ENCODE measurements at regions not wholly inside any gene's neighbourhood (a gene's known extent, or its start where the extent isn't known, plus 50 kb on each side); places are given as distances from the start of the nearest gene placed in this dataset.

DNA sequence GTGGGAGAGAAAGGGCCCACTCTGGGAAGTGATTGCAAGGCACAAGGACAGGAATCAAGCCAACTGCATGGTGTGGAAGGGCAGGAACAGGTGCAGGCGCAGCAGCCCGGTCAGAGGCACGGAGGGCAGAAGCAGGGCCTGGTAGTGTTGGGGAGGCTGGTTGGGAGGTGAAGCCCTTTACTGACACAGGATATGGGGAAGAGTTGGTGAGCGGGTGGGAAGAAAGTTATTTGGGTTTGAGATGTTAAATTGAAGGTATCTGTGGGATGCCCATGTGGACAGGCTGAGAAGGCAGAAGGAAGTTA lies 83.6 kb upstream of the ABHD2 start:
- no peak for FAIRE-seq
- ChIA-PET SMC1A (ENCODE audit: uncharacterized antibody, unreplicated experiment) (interaction anchor here (3.6 kb wide), 1 partner anchor 99 kb away, joined by 32 read pairs; no protein-coding TSS in a partner anchor), POLR2A (no interaction called here), CTCF (interaction anchor here (0.7 to 7.8 kb wide), 5 partner anchors 9 to 101 kb away, joined by 3 to 116 read pairs (median 3); no protein-coding TSS in a partner anchor), RAD21 (ENCODE audit: unreplicated experiment) (interaction anchor here (2.8 kb wide), 1 partner anchor 100 kb away, joined by 34 read pairs; no protein-coding TSS in a partner anchor)
- no peak for DNase-seq (ENCODE audit: low read depth, low spot score)
- no peaks in the 10 kb centered on the region for H4K20me1 ChIP-seq (ENCODE audit: control insufficient read depth, insufficient read depth)
- H3K27ac ChIP-seq (ENCODE audit: control insufficient read depth, insufficient read depth): no peak overlapping the region
- no peak overlapping the region for H3K4me3 ChIP-seq
- intact Hi-C loops (cut with micrococcal nuclease; ENCODE audit: unreplicated experiment): loop anchor here (1.0 kb wide), 1 partner anchor 100 kb away; no protein-coding TSS in a partner anchor
- in situ Hi-C loops (cut with MboI): no loop called here
- no peaks in the 10 kb centered on the region for H3K36me3 ChIP-seq (ENCODE audit: control insufficient read depth in 2 of 2, insufficient read depth in 2 of 2, low read length in 1 of 2)
- H3K4me2 ChIP-seq (ENCODE audit: control insufficient read depth, insufficient read depth): no peak overlapping the region
- WGBS (ENCODE audit: insufficient coverage, insufficient replicate concordance, low lambda C conversion rate, missing lambda C conversion rate): 65% methylated on average over 4 of the region's 4 CpGs
- H3K9ac ChIP-seq (ENCODE audit: control insufficient read depth, insufficient read depth, low read length): no peak overlapping the region
- peaks cover 3% of the 10 kb centered on the region; the same call in 1 of the 2 replicates for H3K4me1 ChIP-seq (ENCODE audit: control insufficient read depth, insufficient read depth, low read length)
- H2AFZ ChIP-seq (ENCODE audit: control insufficient read depth, low read depth, low read length): no peak overlapping the region
- TF ChIP-seq ZNF207 (IDR thresholded peaks at IDR 0.05; ENCODE audit: borderline replicate concordance): no peak
- TF ChIP-seq ATF7 (IDR thresholded peaks at IDR 0.05; ENCODE audit: low read depth): no peak
- TF ChIP-seq ZBED1 (IDR thresholded peaks at IDR 0.05; ENCODE audit: borderline replicate concordance): no peak
- TF ChIP-seq HDAC6 (IDR thresholded peaks at IDR 0.05; ENCODE audit: unreplicated experiment): no peak
- no peak for TF ChIP-seq PAX5 (IDR thresholded peaks at IDR 0.05; ENCODE audit: borderline replicate concordance, low read depth, low read length)
- no peak for TF ChIP-seq ETV6 (conservative IDR thresholded peaks at IDR 0.05 in 1 of 2, IDR thresholded peaks at IDR 0.05 in 1 of 2; ENCODE audit: borderline replicate concordance in 1 of 2, low read depth in 1 of 2)
- TF ChIP-seq EGR1 (IDR thresholded peaks at IDR 0.05; ENCODE audit: borderline replicate concordance in 1 of 2, low read depth in 2 of 2, low read length in 2 of 2): no peak
- no peak for TF ChIP-seq FOXK2 (IDR thresholded peaks at IDR 0.05)
- TF ChIP-seq, protein P1, sequence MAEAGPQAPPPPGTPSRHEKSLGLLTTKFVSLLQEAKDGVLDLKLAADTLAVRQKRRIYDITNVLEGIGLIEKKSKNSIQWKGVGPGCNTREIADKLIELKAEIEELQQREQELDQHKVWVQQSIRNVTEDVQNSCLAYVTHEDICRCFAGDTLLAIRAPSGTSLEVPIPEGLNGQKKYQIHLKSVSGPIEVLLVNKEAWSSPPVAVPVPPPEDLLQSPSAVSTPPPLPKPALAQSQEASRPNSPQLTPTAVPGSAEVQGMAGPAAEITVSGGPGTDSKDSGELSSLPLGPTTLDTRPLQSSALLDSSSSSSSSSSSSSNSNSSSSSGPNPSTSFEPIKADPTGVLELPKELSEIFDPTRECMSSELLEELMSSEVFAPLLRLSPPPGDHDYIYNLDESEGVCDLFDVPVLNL (IDR thresholded peaks at IDR 0.05; ENCODE audit: low read depth, low read length): no peak
- TF ChIP-seq IKZF1 (conservative IDR thresholded peaks at IDR 0.05): no peak
- no peak for TF ChIP-seq RUNX3 (IDR thresholded peaks at IDR 0.05; ENCODE audit: low read length)
- TF ChIP-seq NR2C1 (IDR thresholded peaks at IDR 0.05): no peak
- TF ChIP-seq, protein P2, sequence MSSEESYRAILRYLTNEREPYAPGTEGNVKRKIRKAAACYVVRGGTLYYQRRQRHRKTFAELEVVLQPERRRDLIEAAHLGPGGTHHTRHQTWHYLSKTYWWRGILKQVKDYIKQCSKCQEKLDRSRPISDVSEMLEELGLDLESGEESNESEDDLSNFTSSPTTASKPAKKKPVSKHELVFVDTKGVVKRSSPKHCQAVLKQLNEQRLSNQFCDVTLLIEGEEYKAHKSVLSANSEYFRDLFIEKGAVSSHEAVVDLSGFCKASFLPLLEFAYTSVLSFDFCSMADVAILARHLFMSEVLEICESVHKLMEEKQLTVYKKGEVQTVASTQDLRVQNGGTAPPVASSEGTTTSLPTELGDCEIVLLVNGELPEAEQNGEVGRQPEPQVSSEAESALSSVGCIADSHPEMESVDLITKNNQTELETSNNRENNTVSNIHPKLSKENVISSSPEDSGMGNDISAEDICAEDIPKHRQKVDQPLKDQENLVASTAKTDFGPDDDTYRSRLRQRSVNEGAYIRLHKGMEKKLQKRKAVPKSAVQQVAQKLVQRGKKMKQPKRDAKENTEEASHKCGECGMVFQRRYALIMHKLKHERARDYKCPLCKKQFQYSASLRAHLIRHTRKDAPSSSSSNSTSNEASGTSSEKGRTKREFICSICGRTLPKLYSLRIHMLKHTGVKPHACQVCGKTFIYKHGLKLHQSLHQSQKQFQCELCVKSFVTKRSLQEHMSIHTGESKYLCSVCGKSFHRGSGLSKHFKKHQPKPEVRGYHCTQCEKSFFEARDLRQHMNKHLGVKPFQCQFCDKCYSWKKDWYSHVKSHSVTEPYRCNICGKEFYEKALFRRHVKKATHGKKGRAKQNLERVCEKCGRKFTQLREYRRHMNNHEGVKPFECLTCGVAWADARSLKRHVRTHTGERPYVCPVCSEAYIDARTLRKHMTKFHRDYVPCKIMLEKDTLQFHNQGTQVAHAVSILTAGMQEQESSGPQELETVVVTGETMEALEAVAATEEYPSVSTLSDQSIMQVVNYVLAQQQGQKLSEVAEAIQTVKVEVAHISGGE (CRISPR knock-in tag; IDR thresholded peaks at IDR 0.05): no peak
- TF ChIP-seq, protein P3, sequence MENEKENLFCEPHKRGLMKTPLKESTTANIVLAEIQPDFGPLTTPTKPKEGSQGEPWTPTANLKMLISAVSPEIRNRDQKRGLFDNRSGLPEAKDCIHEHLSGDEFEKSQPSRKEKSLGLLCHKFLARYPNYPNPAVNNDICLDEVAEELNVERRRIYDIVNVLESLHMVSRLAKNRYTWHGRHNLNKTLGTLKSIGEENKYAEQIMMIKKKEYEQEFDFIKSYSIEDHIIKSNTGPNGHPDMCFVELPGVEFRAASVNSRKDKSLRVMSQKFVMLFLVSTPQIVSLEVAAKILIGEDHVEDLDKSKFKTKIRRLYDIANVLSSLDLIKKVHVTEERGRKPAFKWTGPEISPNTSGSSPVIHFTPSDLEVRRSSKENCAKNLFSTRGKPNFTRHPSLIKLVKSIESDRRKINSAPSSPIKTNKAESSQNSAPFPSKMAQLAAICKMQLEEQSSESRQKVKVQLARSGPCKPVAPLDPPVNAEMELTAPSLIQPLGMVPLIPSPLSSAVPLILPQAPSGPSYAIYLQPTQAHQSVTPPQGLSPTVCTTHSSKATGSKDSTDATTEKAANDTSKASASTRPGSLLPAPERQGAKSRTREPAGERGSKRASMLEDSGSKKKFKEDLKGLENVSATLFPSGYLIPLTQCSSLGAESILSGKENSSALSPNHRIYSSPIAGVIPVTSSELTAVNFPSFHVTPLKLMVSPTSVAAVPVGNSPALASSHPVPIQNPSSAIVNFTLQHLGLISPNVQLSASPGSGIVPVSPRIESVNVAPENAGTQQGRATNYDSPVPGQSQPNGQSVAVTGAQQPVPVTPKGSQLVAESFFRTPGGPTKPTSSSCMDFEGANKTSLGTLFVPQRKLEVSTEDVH (IDR thresholded peaks at IDR 0.05; ENCODE audit: low read depth, partially characterized antibody): no peak
- ATAC-seq: no peak
- peaks cover 0 to 1% of the 10 kb centered on the region in 2 experiments; a peak in 1 of 4 replicates for H3K27me3 ChIP-seq (replicated peaks in 1 of 2; ENCODE audit: control insufficient read depth in 2 of 2, insufficient read depth in 2 of 2, low read length in 1 of 2)
- H3K79me2 ChIP-seq (ENCODE audit: control insufficient read depth, insufficient read depth, low read length): no peaks in the 10 kb centered on the region
- H3K9me3 ChIP-seq (replicated peaks; ENCODE audit: control insufficient read depth, insufficient read depth, low read length): no peaks in the 10 kb centered on the region
- BruUV-seq (replicated peaks): no TSS peak

All from GM12878 (cell line).